NCI-H146 (cell line): ENCODE measurements at regions not wholly inside any gene's neighbourhood (a gene's known extent, or its start where the extent isn't known, plus 50 kb on each side); places are given as distances from the start of the nearest gene placed in this dataset.
"Not testable (repeated sequence)": the region's sequence is repeated elsewhere in the genome, so short reads cannot be mapped to it uniquely, and the experiment has no call there.

Source experiments
- DNase-seq: peaks from one replicate; lab custom pipeline; 2025; lab: John Stamatoyannopoulos, UW

GRCh38 chr5:18560602-18561001 is 926.3 kb downstream of the TAF11L14 start:
- no peak for DNase-seq

GRCh38 chr5:18563853-18564252 is 929.6 kb downstream of the TAF11L14 start:
- DNase-seq, result no peak

- no peak for DNase-seq
Observed at GRCh38 chr5:18566671-18567070, 932.4 kb downstream of the TAF11L14 start.

GRCh38 chr5:18576586-18576985 is 942.3 kb downstream of the TAF11L14 start:
- DNase-seq, result no peak

GRCh38 chr5:18601185-18601584 is 966.9 kb downstream of the TAF11L14 start:
- no peak for DNase-seq

- DNase-seq, result no peak
Observed at GRCh38 chr5:18602402-18602801, 968.1 kb downstream of the TAF11L14 start.

GRCh38 chr5:18605186-18605585 is 970.9 kb downstream of the TAF11L14 start:
- DNase-seq, result no peak

GRCh38 chr5:18607570-18607969 is 973.3 kb downstream of the TAF11L14 start:
- no peak for DNase-seq

GRCh38 chr5:18617191-18617590 is 982.9 kb downstream of the TAF11L14 start:
- DNase-seq, result not testable (repeated sequence)

GRCh38 chr5:18630458-18631045 is 996.3 kb downstream of the TAF11L14 start:
- no peak for DNase-seq

GRCh38 chr5:18652404-18653215 is 1018.4 kb downstream of the TAF11L14 start:
- no peak for DNase-seq

- DNase-seq, result no peak
Observed at GRCh38 chr5:18653216-18653752, 1019.0 kb downstream of the TAF11L14 start.

GRCh38 chr5:18660511-18660910 is 1026.3 kb downstream of the TAF11L14 start:
- DNase-seq, result no peak

GRCh38 chr5:18662231-18662630 is 1028.0 kb downstream of the TAF11L14 start:
- no peak for DNase-seq

GRCh38 chr5:18674212-18674611 is 1040.0 kb downstream of the TAF11L14 start:
- not testable (repeated sequence) for DNase-seq

GRCh38 chr5:18675041-18675440 is 1040.8 kb downstream of the TAF11L14 start:
- no peak for DNase-seq

- no peak for DNase-seq
Observed at GRCh38 chr5:18686253-18686652, 1052.0 kb downstream of the TAF11L14 start.

GRCh38 chr5:18687429-18687828 is 1053.2 kb downstream of the TAF11L14 start:
- DNase-seq, result no peak

- DNase-seq, result no peak
Observed at GRCh38 chr5:18699681-18700080, 1065.4 kb downstream of the TAF11L14 start.

GRCh38 chr5:18702821-18703220 is 1068.6 kb downstream of the TAF11L14 start:
- no peak for DNase-seq

GRCh38 chr5:18712936-18713485 is 1078.8 kb downstream of the TAF11L14 start:
- DNase-seq, result no peak

- no peak for DNase-seq
Observed at GRCh38 chr5:18720002-18720401, 1085.7 kb downstream of the TAF11L14 start.
